ENCODE measurements at regions not wholly inside any gene's neighbourhood (a gene's known extent, or its start where the extent isn't known, plus 50 kb on each side); places are given as distances from the start of the nearest gene placed in this dataset.

DNA sequence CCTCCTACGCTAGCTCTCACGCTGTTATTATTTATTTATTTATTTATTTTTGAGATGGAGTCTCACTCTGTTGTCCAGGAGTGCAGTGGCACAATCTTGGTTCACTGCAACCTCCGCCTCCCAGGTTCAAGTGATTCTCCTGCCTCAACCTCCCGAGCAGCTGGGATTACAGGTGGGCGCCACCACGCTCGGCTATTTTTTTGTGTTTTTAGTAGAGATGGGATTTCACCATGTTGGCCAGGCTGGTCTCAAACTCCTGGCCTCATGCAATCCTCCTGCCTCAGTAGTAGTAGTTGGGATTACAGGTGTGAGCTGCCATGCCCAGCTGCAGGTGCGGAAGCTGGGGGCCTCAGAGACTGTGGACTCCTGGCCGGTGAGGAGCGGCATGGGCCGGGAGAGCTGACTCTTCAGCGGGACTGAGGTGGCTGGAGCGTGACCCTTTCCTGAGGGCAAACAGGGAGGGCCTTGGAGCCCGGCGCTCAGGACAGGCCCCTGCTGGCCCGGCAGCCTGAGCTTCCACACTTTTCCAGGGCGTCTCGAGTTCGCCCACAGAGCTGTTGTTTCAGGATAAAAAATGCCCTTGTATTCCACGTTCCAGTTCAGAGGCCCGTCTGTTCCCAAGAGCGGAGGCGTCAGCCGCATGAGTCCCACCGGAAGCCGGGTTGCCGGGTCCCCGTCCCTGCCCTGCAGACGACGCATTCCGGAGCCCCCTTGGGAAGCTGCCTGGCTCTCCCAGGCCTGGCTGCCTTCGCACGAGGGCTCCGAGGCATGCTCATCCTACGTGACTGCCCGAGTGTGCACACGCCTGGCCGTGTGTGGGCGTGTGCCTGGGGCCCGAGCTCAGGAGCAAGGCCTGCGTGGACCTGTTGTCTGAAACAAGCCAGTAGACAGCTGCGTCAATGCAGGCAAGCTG, 126.2 kb downstream of the SIK1 start:
- TF ChIP-seq BACH1 (IDR thresholded peaks at IDR 0.05; ENCODE audit: low read length) (no peak), SUZ12 (IDR thresholded peaks at IDR 0.05; ENCODE audit: low read length) (no peak)

Measured in H1 (cell line).